ENCODE measurements at regions not wholly inside any gene's neighbourhood (a gene's known extent, or its start where the extent isn't known, plus 50 kb on each side); places are given as distances from the start of the nearest gene placed in this dataset.

DNA sequence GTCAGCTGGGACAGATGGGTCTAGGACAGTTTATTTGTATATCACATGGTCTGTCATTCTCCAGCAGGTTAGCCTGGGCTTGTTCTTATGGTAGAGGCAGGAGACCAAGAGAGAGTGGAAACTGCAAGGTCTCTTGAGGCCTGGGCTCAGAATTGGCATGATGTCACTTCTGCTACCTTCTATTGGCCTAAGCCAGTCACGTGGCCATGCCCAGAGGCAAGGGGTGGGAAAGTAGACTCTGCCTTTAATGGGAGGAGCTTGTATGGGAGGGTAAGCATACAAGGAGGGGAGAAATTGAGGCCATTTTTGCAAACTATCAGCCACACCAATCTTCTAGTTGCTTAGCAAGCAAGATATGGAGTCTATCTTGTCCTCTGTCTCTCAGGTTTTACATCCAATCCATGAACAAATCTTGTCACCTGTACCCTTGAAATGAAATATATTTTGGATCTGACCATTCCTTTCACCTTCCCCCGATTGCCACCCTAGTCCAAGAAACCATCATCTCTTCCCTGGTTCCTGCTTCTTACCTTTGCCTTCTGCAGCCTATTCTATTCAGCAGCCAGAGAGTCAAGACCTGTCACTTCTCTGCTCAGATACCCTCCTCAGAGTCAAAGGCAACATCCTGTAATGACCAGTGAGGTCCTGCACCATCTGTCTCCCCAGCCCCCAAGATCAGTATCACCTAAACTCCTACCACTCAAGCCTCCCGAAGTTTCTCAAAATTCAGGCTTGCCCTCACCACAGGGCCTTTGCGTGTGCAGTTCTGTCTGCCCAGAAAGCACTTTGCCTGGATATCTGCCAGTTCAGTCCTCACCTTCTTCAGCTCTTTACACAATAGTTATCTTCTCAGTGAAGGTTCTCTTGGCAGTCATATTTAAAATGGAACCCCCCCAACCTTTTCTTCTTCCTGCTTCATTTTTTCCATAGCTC, 240.0 kb downstream of the LOXHD1 start:
- no peak for DNase-seq

DNA sequence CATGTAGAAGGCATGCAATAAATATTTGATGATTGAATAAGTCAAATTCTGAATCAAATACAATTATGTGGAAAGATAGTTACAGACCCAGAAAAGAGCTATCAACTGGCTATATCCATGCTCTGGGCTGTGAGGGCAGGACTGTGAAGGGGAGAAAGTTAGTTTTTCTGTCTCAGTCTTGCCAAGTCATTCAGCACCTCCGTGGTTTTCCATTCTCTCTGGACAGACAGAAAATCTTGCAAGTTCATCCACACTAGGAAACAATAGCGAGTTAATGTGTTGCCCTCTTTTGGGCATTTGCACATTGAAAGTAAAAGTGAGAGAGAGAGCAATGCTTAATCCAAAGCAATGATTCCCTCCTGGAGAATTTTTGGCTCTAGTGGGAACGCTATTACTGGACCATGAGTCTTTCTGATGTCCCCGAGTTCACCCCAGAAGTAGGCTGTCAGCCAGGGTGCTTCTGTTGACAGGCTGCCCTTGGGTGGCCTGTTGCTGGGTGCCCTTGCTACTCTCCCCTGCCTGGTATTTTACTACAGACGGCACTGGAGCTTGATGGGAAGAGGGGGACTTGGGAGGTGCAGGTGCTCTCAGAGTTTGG, 238.3 kb downstream of the LOXHD1 start:
- DNase-seq = no peak

DNA sequence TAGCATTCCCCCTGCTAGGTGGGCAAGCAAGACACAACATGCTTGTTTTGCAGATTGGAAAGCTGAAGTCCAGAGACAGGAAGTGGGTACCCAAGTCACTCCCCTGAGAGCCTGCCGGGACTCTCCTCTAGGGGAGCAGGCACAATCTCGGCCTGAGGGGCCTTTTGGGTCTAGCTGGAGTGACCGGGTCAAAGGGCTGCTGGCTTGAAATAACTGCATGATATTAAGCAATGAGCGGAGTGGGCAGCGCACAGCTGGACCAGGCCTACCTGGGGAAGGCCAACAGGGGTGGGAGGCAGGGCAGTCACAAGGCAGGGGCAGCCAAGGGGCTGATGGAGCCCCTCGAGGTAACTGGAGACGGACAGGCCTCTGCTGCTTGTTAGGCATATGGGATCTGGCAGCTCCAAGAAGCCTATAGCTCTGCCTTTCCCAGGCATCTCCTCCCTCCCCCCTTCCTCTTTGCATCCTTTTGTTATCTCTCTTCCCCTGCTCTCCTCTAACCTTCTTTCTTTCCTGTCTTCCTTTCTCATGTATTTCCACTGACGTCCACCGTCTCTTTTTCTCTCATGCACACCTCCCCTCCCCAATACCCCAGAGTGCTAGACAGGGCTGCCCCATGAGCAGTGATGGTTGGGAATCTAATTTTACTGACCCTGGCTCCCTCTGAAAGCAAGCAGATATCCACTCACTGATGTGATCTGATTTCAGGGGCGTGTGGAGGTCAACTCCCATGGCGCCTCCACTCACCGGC, 237.5 kb downstream of the LOXHD1 start:
- DNase-seq = no peak

DNA sequence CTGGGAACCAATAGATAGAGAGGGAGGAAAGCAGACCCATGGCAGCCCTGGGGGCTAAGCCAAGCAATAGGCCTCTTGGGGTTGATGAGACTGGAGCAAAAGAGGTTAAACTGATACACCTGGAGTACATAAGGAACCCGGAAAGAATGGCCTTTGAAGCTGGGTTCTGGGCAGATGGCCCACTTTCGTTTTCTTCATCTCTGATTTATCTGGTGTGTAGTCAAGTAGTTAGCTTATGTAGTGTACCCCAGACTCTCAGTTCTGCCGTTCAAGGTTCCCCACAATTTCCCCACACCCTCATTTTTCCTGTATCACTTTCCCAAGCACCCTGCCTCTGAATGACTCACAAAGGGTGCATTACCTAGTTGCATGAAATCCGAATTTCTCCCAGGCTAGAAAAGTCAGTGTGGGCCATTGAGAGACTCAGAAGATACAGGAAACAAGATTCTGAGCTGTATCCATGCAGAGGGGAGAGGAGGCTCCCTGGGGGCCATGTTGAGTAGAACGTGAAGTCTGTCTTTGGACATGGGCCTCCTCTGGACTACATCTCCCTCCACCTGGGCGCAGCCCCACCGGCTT, 235.0 kb downstream of the LOXHD1 start:
- no peak for DNase-seq

DNA sequence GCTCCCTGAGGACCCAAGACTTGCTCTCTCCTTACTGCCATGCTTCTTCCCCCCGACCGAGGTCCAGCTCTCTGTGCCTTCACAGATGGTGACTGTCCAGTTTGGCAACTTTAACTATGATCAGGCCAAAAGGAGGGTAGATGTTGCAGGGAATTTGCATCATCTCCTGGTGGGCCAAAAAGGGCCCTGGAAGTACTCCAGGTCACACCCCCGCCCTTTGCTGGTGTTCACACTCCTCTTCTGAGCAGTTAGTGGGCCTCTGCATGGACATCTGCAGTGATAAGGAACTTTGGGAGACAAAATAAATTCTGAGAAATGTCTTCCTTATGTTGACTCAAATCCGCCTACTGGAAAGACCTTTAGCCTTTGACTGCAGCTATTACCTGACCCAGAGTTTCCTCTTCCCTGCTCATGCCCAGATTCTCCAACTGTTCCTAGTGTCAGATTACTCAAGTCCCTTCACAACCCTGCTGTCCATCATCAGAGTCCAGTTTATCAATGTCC, 234.4 kb downstream of the LOXHD1 start:
- DNase-seq = no peak

DNA sequence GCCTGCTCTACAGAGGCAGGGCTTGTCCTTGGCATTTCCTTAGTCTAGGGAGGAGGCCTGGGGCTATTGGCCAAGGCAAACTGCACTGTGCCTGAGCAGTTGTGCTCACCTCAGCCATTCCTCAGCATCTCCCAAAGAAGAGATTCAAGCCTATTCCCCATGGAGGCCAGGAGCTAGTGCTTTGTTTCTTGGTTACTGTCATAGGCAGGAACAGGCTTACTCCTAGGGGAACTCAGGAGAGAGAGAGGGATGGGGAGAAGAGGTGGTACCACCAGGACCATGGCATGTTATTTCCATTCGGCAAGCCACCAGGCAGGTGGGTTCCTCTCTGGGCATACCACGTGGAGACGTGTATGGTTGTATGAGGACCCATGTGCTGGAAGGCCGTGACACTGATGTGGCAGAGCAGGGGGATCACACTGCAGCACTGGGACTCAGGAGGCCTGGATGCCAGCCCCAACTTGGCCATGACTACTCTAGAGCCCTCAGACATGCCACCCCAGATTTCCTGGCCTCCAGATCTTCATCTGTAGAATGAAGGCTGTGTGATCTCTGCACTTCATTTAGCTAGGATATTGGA, 233.7 kb downstream of the LOXHD1 start:
- DNase-seq = no peak

DNA sequence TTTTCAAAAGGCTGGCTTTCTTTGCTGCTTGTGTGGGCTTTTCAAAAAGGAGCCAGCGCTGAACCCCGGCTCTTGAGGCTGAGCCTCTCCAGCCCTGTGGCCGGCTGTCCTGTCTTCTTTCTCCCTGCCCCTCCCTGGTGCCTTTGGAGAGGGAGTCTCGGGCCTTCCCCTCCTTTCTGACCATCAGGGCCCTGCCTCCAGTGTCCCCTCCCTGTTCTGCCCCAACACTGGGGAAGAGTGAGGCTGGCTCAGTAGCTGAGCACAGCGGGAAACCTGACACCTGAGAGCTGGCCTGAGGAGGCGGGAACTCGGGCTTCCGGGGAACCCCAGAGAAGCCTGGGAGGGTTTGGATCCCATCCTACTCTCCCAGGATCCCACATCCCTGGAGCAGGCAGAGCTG, 232.1 kb downstream of the LOXHD1 start:
- no peak for DNase-seq

DNA sequence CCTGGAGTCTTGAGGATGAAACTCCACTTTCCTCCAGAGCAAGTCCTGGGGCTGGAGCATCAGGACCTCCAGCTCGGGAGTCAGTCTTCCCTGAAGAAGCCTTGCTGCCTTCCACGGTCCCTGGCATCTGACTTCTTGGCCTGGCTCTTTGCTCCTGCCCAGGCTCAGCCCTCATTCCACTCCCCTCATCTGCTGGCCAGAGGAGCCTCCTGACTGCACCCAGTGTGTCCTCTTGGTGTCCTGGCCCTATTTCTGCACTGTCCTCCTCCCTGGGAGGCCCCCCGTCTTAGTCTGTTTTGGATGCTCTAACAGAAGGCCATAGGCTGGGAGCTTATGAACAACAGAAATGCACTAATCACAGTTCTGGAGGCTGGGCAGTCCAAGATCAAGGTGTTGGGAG, 231.5 kb downstream of the LOXHD1 start:
- no peak for DNase-seq

DNA sequence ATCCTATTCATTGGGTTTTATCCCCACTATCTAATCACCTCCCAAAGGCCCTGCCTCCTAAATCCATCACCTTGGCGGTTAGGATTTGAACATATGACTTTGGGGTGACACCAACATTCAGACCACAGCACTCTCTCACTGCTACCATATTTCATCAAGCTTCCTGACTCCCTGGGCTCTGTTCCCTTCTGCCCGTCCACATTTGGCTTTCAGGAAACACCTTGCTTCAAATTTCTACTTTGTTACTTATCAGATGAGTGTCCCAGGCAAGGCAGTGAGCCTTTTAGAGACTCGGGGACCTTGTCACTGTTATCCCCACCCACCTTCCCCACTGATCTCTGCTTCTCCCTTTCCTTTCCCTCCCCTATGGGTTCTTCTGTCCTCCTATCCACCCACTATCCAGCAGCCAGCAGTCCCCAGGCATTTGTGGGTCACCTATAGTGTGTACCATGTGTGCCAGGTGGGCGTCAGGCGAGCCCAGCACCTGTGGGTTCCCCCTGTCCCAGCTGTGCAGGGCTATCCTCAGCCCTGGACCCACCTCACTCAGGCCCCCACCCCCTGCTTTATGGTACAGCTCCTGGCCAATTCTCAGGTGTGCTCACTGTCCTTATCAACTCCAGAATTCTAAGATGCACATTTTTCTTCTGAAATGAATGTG, 230.9 kb downstream of the LOXHD1 start:
- DNase-seq = no peak

DNA sequence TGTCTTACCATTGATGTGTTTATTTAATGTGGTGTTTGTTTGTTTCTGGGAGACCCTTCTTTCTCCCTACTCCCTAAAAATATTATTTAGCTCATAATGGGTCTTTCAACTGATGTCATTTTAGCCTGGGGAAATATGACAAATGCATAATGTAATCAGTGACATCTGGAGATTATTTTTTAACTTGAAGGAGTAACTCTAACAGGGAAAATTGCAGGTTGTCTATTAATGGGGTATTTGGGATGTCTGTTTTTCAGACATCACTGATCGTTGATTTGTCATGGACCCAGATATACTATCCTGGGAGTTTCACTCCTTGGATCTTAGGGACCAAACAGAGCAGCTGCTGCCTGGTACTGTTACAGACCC, 230.4 kb downstream of the LOXHD1 start:
- no peak for DNase-seq

Measured in effector CD4-positive, alpha-beta T cell (primary cell).